ENCODE measurements at regions not wholly inside any gene's neighbourhood (a gene's known extent, or its start where the extent isn't known, plus 50 kb on each side); places are given as distances from the start of the nearest gene placed in this dataset.

GRCh38 chr2:242002944-242003343 is 133.4 kb downstream of the RTP5 start:
- TF ChIP-seq CTCF (IDR thresholded peaks at IDR 0.05), result no peak
- no peak for TF ChIP-seq REST (IDR thresholded peaks at IDR 0.05)
- no peak for TF ChIP-seq MYC (IDR thresholded peaks at IDR 0.05; ENCODE audit: borderline replicate concordance, low read length)
- TF ChIP-seq NFE2L2 (conservative IDR thresholded peaks at IDR 0.05; ENCODE audit: low read length), result no peak

All from A549 (cell line).